HEK293T (cell line): ENCODE measurements at regions not wholly inside any gene's neighbourhood (a gene's known extent, or its start where the extent isn't known, plus 50 kb on each side); places are given as distances from the start of the nearest gene placed in this dataset.

ENCODE experiments used
- CTCF ChIA-PET: fragments of 350-600 bp; formaldehyde crosslinking; extraction: SDS; loops from one replicate; lab custom pipeline; 2021; ENCODE audit warnings: antibody characterized with exemption, inconsistent platforms; lab: Yijun Ruan, JAX
- POLR2A ChIA-PET: fragments of 350-600 bp; formaldehyde crosslinking; extraction: SDS; loops from one replicate; lab custom pipeline; 2020; ENCODE audit warnings: antibody characterized with exemption, inconsistent platforms; lab: Yijun Ruan, JAX
- DNase-seq: peaks from one replicate; pipeline ENCODE4 v3.0.0; 2012; ENCODE audit warnings: mixed read lengths; ENCODE audit errors: extremely low spot score
- ARNT ChIP-seq: fragments of 450-650 bp; IDR thresholded peaks from 2 replicates; pipeline ENCODE4 v1.6.1; 2017; ENCODE audit warnings: mild to moderate bottlenecking
- BHLHE40 ChIP-seq: fragments of 450-650 bp; IDR thresholded peaks from 2 replicates; pipeline ENCODE4 v1.6.1; 2016; ENCODE audit warnings: mild to moderate bottlenecking, moderate library complexity, borderline replicate concordance
- CTBP1 ChIP-seq: fragments of 450-650 bp; IDR thresholded peaks from 2 replicates; pipeline ENCODE4 v1.6.1; 2016; ENCODE audit warnings: borderline replicate concordance
- ELF4 ChIP-seq: fragments of 450-650 bp; IDR thresholded peaks from 2 replicates; pipeline ENCODE4 v1.6.1; 2017; ENCODE audit warnings: antibody characterized with exemption
- FOXA1 ChIP-seq: fragments of 450-650 bp; IDR thresholded peaks from 2 replicates; pipeline ENCODE4 v1.6.1; 2016; ENCODE audit warnings: mild to moderate bottlenecking
- FOXK2 ChIP-seq: fragments of 450-650 bp; IDR thresholded peaks from 2 replicates; pipeline ENCODE4 v1.6.1; 2016; ENCODE audit warnings: mild to moderate bottlenecking
- FOXM1 ChIP-seq: fragments of 450-650 bp; IDR thresholded peaks from 2 replicates; pipeline ENCODE4 v1.6.1; 2017; ENCODE audit warnings: mild to moderate bottlenecking, borderline replicate concordance
- HDGF ChIP-seq: fragments of 450-650 bp; IDR thresholded peaks from 2 replicates; pipeline ENCODE4 v1.6.1; 2017; ENCODE audit warnings: antibody characterized with exemption, borderline replicate concordance
- L3MBTL2 ChIP-seq: fragments of 450-650 bp; conservative IDR thresholded peaks from 2 replicates; pipeline ENCODE4 v1.6.1; 2016; ENCODE audit warnings: mild to moderate bottlenecking
- LEF1 ChIP-seq: fragments of 450-650 bp; IDR thresholded peaks from 2 replicates; pipeline ENCODE4 v1.6.1; 2017; ENCODE audit warnings: mild to moderate bottlenecking, borderline replicate concordance
- NFRKB ChIP-seq: fragments of 450-650 bp; IDR thresholded peaks from 2 replicates; pipeline ENCODE4 v1.6.1; 2016; ENCODE audit warnings: mild to moderate bottlenecking, moderate library complexity
- SP1 ChIP-seq: fragments of 450-650 bp; IDR thresholded peaks from 2 replicates; pipeline ENCODE4 v1.6.1; 2017
- SUZ12 ChIP-seq: fragments of 450-650 bp; IDR thresholded peaks from 2 replicates; pipeline ENCODE4 v1.6.1; 2016; ENCODE audit warnings: mild to moderate bottlenecking
- TARDBP ChIP-seq: fragments of 450-650 bp; IDR thresholded peaks from 2 replicates; pipeline ENCODE4 v1.6.1; 2016
- ZNF384 ChIP-seq: fragments of 450-650 bp; IDR thresholded peaks from 2 replicates; pipeline ENCODE4 v1.6.1; 2016
- TF ChIP-seq, protein P1 (sequence below): fragments of 450-650 bp; IDR thresholded peaks from 2 replicates; pipeline ENCODE4 v1.6.1; 2016

DNA sequence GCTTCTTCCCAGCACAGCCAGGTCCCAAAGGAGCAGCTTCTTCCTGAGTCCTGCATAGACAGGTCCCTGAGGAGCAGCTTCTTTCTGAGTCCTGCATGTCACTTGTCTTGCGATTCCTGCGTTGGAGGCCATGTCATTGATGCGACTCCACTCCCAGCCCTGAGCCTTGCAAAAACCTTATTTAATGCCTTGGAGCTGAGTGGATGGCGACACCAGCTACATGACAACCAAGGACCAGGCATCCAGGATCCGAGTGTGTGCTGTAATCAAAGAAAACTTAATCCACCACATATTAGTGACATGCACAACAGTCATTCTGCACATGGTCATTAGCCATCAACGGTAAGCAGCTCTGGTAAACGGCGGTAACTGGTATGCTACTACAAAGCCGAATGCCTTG lies 315.8 kb downstream of the TEX29 start:
- CTCF ChIA-PET, result no interaction called here
- POLR2A ChIA-PET, result no interaction called here
- no peak for TF ChIP-seq ELF4
- no peak for TF ChIP-seq CTBP1
- TF ChIP-seq L3MBTL2, result no peak
- TF ChIP-seq FOXA1, result no peak
- TF ChIP-seq HDGF, result no peak
- no peak for TF ChIP-seq BHLHE40
- no peak for TF ChIP-seq FOXK2
- TF ChIP-seq, protein P1, sequence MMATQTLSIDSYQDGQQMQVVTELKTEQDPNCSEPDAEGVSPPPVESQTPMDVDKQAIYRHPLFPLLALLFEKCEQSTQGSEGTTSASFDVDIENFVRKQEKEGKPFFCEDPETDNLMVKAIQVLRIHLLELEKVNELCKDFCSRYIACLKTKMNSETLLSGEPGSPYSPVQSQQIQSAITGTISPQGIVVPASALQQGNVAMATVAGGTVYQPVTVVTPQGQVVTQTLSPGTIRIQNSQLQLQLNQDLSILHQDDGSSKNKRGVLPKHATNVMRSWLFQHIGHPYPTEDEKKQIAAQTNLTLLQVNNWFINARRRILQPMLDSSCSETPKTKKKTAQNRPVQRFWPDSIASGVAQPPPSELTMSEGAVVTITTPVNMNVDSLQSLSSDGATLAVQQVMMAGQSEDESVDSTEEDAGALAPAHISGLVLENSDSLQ, result no peak
- TF ChIP-seq FOXM1, result no peak
- no peak for TF ChIP-seq ZNF384
- TF ChIP-seq ARNT, result no peak
- no peak for TF ChIP-seq LEF1
- no peak for TF ChIP-seq TARDBP
- TF ChIP-seq NFRKB, result no peak
- no peak for TF ChIP-seq SUZ12
- TF ChIP-seq SP1, result no peak
- no peak for DNase-seq

- no peak for DNase-seq
- POLR2A ChIA-PET, result no interaction called here
- TF ChIP-seq NFRKB, result no peak
- no peak for TF ChIP-seq CTBP1
- TF ChIP-seq L3MBTL2, result no peak
- no peak for TF ChIP-seq ZNF384
- no peak for TF ChIP-seq SP1
- no peak for TF ChIP-seq ELF4
- no peak for TF ChIP-seq LEF1
- no peak for TF ChIP-seq TARDBP
- TF ChIP-seq FOXA1, result no peak
- TF ChIP-seq, protein P1, result no peak
- TF ChIP-seq BHLHE40, result no peak
- TF ChIP-seq HDGF, result no peak
- CTCF ChIA-PET, result no interaction called here
Observed at GRCh38 chr13:111636804-111637203, 316.4 kb downstream of the TEX29 start.

DNA sequence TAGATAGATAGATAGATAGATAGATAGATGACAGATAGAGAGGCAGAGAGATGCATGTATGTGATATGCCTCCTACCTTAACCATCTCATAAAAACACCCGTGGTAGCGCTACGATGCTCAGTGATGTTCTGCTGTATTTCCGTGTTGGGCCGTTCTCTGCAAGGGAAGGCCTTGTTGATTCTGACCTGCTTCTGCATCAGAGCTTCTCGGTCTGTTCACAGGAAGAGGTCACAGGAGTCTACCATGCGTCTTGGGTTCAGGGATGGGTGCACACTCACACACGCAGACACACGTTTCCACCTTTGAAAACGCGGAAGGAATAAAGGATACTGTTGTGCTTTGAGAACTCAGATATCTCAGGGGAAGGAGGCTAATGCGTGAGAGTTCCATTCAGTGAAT lies 316.9 kb downstream of the TEX29 start:
- CTCF ChIA-PET, result no interaction called here
- POLR2A ChIA-PET, result no interaction called here
- no peak for TF ChIP-seq BHLHE40
- no peak for TF ChIP-seq ELF4
- TF ChIP-seq L3MBTL2, result no peak
- no peak for TF ChIP-seq SP1
- no peak for DNase-seq

GRCh38 chr13:111638233-111638632 lies 317.8 kb downstream of the TEX29 start:
- CTCF ChIA-PET, result no interaction called here
- POLR2A ChIA-PET, result no interaction called here
- DNase-seq, result no peak
- TF ChIP-seq L3MBTL2 (no peak), SUZ12 (no peak), FOXK2 (no peak), ARNT (no peak), TARDBP (no peak), FOXA1 (no peak), NFRKB (no peak), ZNF384 (no peak), LEF1 (no peak), BHLHE40 (no peak), FOXM1 (no peak), SP1 (no peak), CTBP1 (no peak)

GRCh38 chr13:111639196-111639705 lies 318.8 kb downstream of the TEX29 start:
- TF ChIP-seq SUZ12, result no peak
- no peak for TF ChIP-seq ELF4
- no peak for TF ChIP-seq CTBP1
- TF ChIP-seq NFRKB, result no peak
- TF ChIP-seq TARDBP, result no peak
- no peak for TF ChIP-seq ZNF384
- no peak for TF ChIP-seq LEF1
- TF ChIP-seq HDGF, result no peak
- no peak for TF ChIP-seq BHLHE40
- TF ChIP-seq FOXM1, result no peak
- TF ChIP-seq, protein P1, result no peak
- no peak for TF ChIP-seq L3MBTL2
- no peak for DNase-seq

DNA sequence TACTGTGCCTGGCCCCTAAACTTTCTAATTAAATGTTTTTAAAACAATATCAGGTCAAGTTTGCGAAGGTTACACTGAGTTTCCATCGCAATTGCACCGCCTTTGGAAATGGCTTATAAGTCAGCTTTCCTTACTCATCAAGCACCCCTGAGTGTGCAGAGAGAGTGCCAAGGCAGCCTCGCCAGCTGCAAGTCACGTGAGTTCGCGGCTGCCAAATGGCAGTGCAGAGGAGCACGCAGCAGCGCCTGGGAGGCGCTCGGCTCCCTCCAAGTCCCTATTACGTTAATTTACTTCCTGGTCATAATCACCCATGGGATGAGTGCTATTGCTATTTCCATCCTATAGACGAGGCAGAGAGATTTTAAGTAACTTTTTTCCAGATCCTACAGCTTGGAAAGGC lies 319.6 kb downstream of the TEX29 start:
- CTCF ChIA-PET, result no interaction called here
- DNase-seq, result no peak
- POLR2A ChIA-PET, result no interaction called here
- TF ChIP-seq BHLHE40, result no peak
- TF ChIP-seq, protein P1, result no peak
- no peak for TF ChIP-seq SP1
- no peak for TF ChIP-seq FOXA1
- no peak for TF ChIP-seq ZNF384
- TF ChIP-seq NFRKB, result no peak
- TF ChIP-seq SUZ12, result no peak
- no peak for TF ChIP-seq TARDBP
- TF ChIP-seq ELF4, result no peak
- no peak for TF ChIP-seq ARNT
- no peak for TF ChIP-seq FOXM1
- TF ChIP-seq FOXK2, result no peak
- no peak for TF ChIP-seq CTBP1
- no peak for TF ChIP-seq HDGF
- TF ChIP-seq L3MBTL2, result no peak
- no peak for TF ChIP-seq LEF1

More at GRCh38 chr13:111639196-111639705, 318.8 kb downstream of the TEX29 start:
- CTCF ChIA-PET, result no interaction called here
- POLR2A ChIA-PET, result no interaction called here
